ENCODE measurements at regions not wholly inside any gene's neighbourhood (a gene's known extent, or its start where the extent isn't known, plus 50 kb on each side); places are given as distances from the start of the nearest gene placed in this dataset.

DNA sequence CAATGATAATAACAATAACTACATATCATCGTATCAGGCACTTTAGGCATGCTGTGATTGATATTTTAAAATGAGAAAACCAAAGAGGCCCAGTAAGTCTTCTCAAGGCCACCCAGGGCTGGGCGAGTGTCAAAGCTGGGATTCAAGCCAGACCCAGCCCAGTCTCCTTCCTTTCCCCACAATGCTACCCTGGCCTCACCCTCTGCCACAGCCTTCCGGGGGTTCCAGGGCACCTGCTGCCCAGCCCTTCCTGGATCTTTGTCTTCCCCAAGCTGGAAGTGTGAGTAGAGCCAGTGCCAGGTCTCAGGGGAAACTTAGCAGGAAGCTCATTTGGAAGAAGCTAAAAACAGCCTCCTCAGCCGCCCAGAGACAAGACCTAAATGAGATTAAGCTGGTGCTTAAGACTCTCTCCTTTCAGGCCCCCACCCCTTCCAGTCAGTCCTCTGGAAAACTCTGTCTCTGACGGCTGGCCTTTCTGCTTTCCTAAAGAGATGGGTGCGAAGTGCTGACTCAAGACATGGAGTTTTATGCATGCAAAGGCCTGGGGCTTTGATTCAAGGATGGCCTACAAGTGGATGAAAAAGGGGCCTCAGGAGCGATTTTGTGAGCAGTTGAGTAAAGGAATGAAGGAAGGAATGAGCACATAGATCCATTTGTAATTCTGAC lies 184.2 kb downstream of the KCNA5 start:
- no peak for DNase-seq (ENCODE audit: low spot score)

DNA sequence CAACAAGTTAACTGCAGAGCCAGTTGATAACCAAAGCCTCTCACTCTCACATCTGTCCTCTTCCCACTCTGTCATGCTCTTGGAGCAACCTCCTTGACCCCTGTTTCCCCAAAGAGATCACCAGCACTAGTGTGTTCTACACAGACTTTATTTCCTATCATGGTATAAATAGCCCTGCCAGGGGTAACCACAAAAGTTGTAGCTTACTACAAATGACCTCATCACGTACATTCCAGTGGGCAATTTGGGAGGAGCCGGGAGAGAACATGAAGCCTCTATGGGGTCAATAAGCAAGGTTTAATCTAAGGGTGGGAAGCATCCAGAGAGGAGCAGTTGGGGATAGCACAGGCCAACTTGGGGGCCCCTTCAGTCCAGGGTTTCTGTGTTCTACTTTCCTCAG lies 186.5 kb downstream of the KCNA5 start:
- no peak for DNase-seq (ENCODE audit: low spot score)

DNA sequence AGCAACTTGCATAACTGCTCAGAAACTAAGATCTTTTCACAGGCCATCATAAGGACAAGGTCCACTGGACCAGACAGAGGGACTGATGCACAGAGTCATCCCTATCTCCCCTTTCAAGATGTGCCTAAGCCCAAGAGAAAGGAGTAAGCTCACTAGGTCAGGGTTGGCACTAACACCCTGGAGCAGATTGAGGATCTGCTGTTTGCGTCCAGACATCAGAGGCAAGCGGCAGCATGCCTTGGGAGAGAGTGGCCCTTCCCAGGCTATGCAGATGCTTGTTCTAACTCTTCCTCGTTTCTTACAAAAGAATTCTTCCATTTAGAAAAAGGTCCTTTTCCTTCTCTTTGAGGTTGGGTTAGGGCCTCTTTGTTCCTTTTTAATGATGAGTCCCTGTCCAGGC lies 187.2 kb downstream of the KCNA5 start:
- DNase-seq (ENCODE audit: low spot score) = no peak

DNA sequence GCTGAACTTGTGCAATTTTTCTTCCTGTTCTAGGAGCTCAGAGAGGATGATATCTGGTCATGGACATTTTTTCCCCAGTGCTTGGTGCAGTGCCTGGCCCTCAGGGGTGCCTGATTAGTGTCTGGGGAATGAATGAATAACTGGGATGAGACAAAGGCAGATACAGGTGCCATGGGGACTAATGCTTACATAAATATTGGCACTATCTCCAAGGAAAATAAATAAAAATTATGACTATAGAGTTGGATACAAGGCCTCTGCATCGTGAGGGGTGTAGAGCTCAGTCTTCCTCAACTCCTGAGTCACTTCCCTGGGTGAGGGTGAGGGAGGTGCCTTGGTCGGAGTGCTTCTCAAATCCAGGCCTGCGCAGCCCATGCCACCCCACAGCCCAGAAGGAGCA lies 188.6 kb downstream of the KCNA5 start:
- DNase-seq (ENCODE audit: low spot score) = no peak

DNA sequence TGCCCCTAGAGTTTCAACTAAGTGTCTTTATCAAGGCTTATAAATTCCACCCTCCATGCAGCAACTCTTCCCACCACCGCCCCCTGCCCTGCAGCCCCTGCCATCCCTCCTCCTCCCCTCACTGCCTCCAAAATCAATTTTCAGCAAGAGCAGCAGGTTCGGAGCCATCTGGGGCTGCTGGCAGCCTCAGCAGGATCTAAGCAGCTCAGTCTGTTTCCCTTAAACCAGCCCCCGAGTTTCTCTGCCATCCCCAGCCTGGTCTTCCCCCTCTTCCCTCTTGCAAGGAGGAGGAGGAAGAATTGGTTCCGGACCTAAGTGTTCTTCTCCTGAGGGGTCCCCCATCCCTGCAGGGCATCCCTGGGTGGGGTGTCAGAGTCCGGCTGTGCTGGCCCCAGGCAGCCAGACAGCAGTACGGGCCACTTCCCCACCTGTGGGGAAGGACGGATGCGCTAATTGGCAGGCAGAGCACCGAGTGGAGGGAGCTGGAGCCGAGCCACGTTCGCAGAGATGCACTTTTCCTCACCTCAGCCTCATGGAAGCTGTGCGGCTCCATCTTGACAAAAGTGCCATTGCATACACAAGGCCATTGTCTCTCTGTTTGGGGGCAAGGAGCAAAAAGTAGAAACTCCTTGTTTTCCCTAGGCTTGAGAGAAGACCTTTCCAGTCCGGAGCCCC lies 189.3 kb downstream of the KCNA5 start:
- no peak for DNase-seq (ENCODE audit: low spot score)

DNA sequence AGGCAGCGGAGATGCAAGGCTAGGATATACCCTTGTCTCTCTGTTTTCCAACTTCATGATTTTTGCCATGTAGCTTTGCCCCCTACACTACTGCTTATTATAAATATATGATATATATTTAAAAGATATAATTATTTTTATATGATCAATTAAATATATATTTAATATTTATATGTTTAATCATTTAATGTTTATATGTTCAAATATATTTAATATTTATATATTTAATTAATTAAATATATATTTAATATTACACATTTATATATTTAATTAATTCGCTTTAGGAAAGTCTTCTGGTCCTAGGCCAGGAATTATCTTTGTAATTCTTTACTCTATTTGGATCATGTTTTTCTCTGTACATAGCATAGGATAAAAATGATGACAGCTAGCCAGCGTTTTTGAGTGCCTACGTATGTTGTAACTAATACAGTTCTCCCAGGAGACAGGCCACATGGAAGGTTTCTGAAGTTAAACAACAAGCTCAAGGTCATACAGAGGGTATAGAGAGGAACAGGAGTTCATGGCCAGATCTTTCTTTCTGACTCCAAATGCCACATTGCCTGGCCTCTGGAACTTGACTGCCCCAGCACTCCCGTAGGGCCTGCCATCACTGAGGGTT lies 192.5 kb downstream of the KCNA5 start:
- DNase-seq (ENCODE audit: low spot score) = no peak

DNA sequence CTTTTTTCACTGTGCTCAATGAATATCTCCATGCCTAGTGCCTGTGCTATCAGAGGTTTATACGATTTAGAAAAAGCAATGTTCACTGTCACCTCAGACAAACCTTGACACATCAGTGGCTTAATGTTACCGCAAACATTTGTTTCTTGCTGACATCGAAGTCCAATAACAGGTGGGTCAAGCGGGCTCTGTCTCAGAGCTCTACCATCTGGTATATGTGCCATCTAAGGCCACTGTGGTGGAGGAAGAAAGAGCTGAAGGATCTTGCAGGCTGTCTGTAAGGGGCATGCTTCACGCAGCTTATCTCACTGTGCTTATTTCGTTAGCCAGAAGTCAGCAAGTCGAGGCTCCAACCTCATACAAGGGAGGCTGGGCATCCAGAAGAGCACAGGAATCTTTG lies 189.5 kb upstream of the NTF3 start:
- no peak for DNase-seq (ENCODE audit: low spot score)

DNA sequence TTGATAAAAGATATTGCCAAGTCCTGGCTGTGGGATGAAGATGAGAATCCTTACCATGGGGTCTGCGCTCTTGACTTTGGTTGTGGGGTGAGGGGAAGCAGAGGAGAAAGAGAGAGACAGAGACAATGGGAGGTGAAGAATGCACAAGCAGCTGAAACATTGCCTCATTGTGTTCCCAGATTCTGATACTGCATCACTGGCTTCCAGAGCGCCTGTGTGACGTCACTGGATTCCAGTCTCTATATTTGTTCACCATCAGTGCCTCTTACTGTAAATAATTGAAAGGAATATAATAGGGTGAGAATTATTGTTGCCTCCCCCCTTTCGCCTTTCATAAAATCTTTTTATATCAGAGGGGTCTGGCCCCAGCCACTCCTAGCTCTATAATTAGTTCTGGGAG lies 188.9 kb upstream of the NTF3 start:
- DNase-seq (ENCODE audit: low spot score) = no peak

DNA sequence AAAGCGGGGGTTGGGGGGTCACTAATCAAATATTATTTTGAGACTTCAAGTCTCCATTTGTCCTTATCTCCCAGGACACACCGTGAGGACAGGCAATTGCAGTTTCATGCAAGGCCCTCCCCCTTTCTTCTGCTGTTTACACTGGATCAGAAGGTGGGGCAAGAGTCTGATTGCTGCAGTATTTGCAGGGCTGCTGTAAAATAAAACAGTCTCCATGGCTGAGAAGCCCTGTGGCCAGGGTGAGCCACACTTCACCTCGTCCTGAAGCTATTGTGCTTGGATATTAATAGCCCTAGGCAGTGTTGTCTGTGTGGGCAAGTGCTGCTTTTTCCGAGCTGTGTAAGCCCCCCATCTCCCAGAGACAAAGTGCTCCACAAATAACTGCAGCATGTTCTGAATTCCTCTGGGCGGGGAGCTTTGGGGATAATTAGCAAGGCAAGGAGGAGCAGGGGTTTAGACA lies 187.4 kb upstream of the NTF3 start:
- DNase-seq (ENCODE audit: low spot score) = no peak

DNA sequence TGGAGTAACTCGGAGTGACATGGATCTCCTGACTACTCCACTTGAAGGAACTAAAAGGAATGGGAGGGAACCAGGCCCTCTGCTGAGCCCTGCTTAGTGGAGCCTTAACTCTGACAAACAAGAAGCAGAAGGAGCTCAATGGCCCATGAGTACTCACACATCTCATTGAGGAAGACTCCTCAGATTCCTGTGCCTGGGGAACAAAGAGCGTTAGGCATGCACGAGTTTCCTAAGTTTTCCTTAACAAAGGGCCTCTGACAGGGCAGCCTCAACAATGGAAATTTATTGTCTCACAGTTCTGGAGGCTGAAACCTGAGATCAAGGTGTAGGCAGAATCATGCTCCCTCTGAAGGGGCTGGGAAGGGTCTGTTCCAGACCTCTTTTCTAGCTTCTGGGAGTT lies 185.7 kb upstream of the NTF3 start:
- DNase-seq (ENCODE audit: low spot score) = no peak

DNA sequence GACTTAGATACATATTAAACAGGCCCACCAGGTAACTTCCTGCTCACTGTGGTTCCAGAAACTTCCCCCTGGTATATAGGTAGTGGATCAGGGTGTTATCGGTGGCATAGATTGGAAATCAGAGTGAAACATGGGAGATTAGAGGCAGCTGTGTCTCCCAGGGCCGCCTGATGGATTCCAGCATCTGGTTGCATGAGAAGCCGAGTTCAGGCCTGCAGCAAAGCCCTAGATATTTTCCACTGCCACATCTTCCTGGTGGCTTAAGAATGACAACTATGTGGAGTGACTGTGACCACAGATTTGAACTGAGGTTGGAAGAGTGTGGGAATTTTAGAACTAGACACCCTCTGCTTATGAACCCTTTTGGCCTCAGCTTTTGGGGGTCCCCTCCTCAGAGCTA lies 184.8 kb upstream of the NTF3 start:
- no peak for DNase-seq (ENCODE audit: low spot score)

DNA sequence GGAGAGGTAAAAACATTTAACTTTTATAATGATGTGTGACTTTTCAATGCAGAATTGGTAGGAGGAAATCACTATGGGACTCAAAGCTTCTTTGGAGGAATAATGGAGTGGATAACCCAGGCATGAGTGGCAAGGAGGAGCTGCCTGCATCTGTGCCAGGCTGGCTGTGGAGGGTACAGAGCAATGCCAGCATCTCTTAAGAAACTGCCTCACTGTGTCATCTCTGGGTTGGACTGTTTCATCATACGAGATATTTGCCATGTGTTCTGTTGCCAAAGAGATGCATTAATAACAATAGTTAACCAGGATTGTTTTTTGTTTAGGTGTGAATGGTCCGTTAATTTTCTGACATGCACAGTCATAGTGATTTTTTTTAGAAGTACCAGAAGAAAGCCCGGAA lies 183.7 kb upstream of the NTF3 start:
- no peak for DNase-seq (ENCODE audit: low spot score)

DNA sequence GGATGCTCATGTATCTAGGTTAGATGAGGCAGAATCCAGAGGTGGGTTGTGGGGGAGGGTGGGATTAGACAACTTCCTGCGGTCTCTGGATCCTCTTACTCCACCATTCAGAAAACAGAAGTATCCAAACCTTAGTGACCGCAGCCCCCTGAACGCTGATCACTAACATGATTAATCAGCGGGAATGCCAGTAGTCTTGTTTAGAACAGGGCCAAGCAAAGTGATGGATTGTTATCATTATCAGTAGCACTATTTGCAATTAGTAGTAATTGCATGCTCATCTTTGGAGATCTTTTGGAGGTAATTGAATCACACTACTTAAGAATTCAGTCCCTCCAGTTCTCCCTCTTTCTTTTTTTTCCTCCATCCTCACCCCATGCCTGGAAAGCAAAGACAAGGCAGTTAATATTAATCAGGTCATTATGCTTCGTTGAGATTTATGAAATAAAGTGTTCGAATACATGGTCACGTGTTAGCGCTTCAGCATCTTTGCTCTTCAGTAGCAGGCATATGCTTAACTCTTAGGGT lies 182.8 kb upstream of the NTF3 start:
- no peak for DNase-seq (ENCODE audit: low spot score)

DNA sequence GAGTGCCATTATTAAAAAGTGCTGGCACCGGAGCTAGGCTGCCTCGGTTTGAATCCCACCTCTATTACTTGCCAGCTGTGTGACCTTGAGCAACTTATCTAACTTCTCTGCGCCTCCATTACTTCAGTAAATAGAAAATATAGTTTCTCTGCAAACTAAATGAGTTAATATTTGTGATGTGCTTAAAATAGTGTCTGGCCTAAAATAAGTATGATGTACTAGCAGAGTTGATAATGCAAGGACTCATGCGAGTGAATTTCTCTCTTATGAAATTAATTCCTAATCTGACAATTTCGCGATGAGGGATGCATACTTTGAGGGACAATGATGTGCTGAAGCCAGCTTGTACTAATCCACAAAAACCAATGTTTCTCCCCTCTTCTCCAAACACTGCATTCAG lies 180.8 kb upstream of the NTF3 start:
- DNase-seq (ENCODE audit: low spot score) = no peak

DNA sequence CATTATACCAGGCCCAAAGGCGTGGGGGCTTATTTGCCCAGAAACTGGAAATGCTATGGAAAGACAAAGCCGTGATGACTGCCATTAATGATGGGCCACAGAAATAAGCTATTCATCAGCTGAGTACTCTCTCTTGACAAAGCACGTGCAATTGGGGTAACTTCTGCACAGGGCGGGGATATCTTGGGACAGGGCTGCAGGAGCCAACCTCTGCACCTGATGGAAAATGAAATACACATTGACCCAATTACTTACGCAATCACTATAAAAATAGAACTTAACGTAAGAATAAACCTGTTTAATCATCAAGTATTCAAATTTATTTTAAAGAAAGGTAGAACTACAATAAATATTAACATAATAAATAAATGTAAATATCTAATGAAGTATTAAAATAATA lies 180.1 kb upstream of the NTF3 start:
- no peak for DNase-seq (ENCODE audit: low spot score)

DNA sequence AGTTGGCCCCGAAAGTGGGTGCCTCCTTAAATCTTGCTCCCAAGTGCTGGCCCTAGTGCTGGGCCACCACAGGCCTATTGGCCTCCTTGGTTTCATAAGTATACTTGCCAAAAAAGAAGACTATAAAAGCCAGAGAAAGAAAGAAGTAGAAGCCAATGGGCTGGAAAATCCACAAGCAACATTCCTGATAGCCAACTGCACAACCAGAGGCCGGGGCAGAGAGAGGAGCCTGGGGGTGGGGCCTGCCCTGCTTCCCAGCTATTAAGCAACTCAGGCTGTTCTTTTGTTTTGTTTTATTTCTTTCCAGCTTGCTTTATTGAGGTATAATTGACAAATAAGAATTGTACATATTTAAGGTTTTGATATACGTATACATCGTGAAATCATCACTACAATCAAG lies 177.2 kb upstream of the NTF3 start:
- DNase-seq (ENCODE audit: low spot score) = no peak

DNA sequence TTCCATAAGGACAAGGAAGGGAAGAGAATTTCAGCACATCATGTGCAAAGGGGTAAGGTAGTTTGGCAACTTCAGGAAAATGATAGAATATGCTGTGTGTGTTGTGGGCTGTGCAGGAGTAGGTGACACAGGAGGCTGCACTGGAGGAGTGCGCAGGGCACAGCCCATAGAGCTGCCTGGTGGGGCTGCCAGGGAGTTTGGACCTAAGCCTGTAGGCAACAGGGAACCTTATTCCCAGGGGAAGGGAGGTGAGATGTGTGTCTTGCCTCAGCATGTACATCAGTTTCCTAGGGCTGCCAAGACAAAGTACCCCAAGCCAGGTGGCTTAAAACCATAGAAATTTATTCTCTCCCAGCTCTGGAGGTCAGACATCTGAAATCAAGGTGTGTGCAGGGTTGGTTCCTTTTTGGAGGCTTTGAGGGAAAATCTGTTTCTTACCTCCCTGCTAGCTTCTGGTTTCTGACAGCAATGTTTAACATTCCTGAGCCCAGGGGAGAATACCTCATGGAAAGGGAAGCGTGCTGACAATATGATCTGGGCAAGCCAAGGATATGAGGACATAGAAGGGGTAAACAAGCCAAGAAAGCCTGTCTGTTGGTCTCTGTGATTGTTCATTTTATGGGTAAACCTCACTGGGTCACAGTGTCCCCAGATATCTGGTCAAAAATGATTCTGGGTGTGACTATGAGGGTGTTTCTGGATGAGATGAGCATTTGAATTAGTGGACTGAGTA lies 174.0 kb upstream of the NTF3 start:
- DNase-seq (ENCODE audit: low spot score) = no peak

DNA sequence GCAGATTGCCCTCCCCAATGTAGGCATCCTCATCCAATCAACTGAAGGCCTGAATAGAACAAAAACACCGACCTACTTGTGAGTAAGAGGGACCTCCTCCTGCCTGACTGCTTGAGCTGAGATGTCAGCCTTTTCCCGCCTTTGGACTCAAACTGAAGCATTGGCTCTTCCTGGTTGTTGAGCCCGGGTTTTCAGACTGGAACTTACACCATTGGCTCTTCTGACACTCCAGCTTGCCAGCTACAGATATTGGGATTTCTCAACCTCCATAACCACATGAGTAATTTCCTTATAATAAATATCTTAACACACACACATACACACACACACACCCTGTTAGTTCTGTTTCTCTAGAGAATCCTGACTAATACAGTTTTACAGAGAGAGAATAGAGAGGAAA lies 173.4 kb upstream of the NTF3 start:
- DNase-seq (ENCODE audit: low spot score) = no peak

DNA sequence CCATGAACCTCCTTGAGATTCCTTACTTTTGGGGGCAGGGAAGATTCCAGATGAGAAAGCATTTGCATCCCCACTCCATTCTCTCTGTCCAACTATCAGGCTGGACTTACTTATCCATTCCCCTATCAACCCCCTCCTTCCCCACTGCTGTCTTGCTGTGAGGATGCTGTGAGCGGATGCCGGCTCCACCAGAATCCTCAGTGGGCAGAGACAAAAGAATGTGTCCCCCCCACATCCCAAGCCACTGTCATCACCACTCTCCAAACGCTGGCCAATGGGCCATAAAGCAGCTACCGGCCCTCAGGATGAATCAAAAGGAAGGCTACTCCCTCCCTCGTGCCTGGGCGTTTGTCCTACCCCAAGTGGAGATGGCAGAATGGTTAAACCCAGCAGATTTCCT lies 173.0 kb upstream of the NTF3 start:
- no peak for DNase-seq (ENCODE audit: low spot score)

DNA sequence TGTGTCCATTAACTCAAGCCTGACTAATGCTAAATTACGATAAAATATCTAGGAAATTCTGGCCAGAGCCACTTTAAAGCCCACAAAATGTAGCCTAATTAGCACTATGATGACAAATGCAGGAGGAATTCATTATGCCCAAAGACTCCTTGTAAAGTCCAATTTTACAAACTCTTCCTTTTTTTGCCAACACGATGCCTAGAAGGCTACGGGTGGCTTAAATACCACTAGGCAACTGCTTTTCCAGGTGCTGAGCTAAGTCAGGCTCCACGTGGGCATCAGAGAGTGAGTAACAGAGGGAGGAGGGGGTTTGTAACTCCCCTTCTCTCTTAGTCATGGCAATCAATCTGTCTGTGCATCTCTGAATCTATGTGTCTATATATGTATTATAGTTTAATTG lies 172.4 kb upstream of the NTF3 start:
- DNase-seq (ENCODE audit: low spot score) = no peak

DNA sequence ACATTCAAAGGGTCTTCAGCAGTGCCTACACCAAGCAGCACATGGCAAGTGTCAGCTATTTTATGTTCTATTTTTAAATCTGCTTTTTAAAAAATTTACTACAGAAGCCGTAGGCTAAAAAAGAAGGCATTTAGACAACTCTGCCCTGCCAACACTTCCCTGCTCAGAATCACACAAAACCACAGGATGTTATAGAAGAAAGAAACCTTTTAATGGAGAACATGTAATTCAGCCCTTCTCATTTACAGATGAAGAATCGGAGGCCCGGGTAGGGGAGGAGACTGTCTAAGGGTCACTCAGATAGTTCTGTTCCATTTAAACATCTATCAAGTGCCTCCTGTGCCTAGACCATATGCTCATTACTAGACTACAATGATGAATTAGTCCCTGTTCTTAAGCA lies 171.8 kb upstream of the NTF3 start:
- DNase-seq (ENCODE audit: low spot score) = no peak

DNA sequence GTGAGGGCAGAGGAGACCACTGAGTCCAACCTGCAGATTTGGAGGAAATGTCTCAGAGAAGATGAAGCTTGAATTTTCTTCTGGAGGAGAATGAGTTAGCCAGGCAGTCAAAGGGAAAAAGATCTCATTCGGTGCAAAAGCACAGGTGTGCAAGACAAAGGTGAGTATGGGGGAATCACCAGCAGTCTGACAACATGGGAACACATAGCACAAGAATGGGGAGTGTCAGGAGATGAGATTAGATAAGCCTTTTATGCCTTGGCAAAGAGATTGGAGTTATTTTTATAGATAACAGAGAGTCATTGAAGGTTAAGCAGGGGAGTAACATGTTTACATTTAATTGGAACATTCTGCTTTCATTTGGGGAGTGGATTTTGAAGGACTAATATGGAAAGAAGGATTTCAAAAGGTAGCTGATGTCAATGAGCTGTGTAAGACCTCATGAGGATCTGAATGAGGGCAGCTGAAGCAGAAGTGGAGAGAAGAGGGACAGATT lies 171.3 kb upstream of the NTF3 start:
- no peak for DNase-seq (ENCODE audit: low spot score)

All from HT-29 (cell line).